ENCODE measurements at regions not wholly inside any gene's neighbourhood (a gene's known extent, or its start where the extent isn't known, plus 50 kb on each side); places are given as distances from the start of the nearest gene placed in this dataset.

- TF ChIP-seq CTCF (CRISPR knock-in tag; IDR thresholded peaks at IDR 0.05) = no peak
- TF ChIP-seq POLR2AphosphoS5 (IDR thresholded peaks at IDR 0.05; ENCODE audit: low read depth, low read length) = no peak
- no peak for TF ChIP-seq MEF2D (CRISPR knock-in tag; IDR thresholded peaks at IDR 0.05)
- no peak for TF ChIP-seq ZBTB26 (CRISPR knock-in tag; IDR thresholded peaks at IDR 0.05; ENCODE audit: borderline replicate concordance)
- TF ChIP-seq ZNF609 (CRISPR knock-in tag; IDR thresholded peaks at IDR 0.05; ENCODE audit: borderline replicate concordance) = no peak
- TF ChIP-seq EP300 (IDR thresholded peaks at IDR 0.05; ENCODE audit: low read depth in 2 of 2, low read length in 2 of 2) = no peak
- no peak for TF ChIP-seq EP300 (CRISPR knock-in tag; IDR thresholded peaks at IDR 0.05; ENCODE audit: borderline replicate concordance)
- no peak for TF ChIP-seq POLR2G (IDR thresholded peaks at IDR 0.05; ENCODE audit: low read depth, low read length)
These were observed 163.6 kb downstream of the FAM43A start for GRCh38 chr3:194849166-194849875.
